Trophoblast cell (in vitro differentiated cells and primary cell): ENCODE measurements at regions not wholly inside any gene's neighbourhood (a gene's known extent, or its start where the extent isn't known, plus 50 kb on each side); places are given as distances from the start of the nearest gene placed in this dataset.

Experiments
- DNase-seq, 2 donors: peaks; one replicate each; pipeline ENCODE4 v3.0.0-alpha.2; 2016
- H2AFZ ChIP-seq: 2 replicates; pipeline ENCODE4 v1.6.1; 2013; ENCODE audit warnings: low read length, moderate library complexity, mild to moderate bottlenecking; ENCODE audit not compliant: insufficient read depth, poor library complexity
- H2AK5ac ChIP-seq: 2 replicates; pipeline ENCODE4 v1.6.1; 2013; ENCODE audit warnings: mild to moderate bottlenecking, low read length
- H2BK120ac ChIP-seq: 2 replicates; pipeline ENCODE4 v1.6.1; 2013; ENCODE audit warnings: low read length, mild to moderate bottlenecking, moderate library complexity; ENCODE audit not compliant: insufficient read depth, poor library complexity
- H2BK12ac ChIP-seq: 2 replicates; pipeline ENCODE4 v1.6.1; 2013; ENCODE audit warnings: mild to moderate bottlenecking, low read length, moderate library complexity
- H2BK5ac ChIP-seq: 2 replicates; pipeline ENCODE4 v1.6.1; 2013; ENCODE audit warnings: low read length, low read depth, moderate library complexity, mild to moderate bottlenecking; ENCODE audit not compliant: poor library complexity
- H3K14ac ChIP-seq: 2 replicates; pipeline ENCODE4 v1.6.1; 2013; ENCODE audit warnings: mild to moderate bottlenecking, low read length
- H3K18ac ChIP-seq: 2 replicates; pipeline ENCODE4 v1.6.1; 2013; ENCODE audit warnings: mild to moderate bottlenecking, low read length
- H3K23ac ChIP-seq: 2 replicates; pipeline ENCODE4 v1.6.1; 2013; ENCODE audit warnings: low read length
- H3K27ac ChIP-seq: 2 replicates; pipeline ENCODE4 v1.5.1; 2013; ENCODE audit warnings: low read depth, mild to moderate bottlenecking, inconsistent platforms, low read length, moderate library complexity
- H3K27me3 ChIP-seq: 2 replicates; pipeline ENCODE4 v1.6.1; 2013; ENCODE audit warnings: inconsistent platforms, mild to moderate bottlenecking, low read length, moderate library complexity; ENCODE audit not compliant: insufficient read depth
- H3K36me3 ChIP-seq, 2 experiments: 1 replicate in 1 of 2; 2 replicates in 1 of 2; pipeline ENCODE4 v1.6.1; 2013; ENCODE audit warnings: low read length in 2 of 2, mild to moderate bottlenecking in 2 of 2, moderate library complexity in 1 of 2; ENCODE audit not compliant: insufficient read depth in 2 of 2, control insufficient read depth in 1 of 2
- H3K4ac ChIP-seq: 2 replicates; pipeline ENCODE4 v1.6.1; 2013; ENCODE audit warnings: low read depth, mild to moderate bottlenecking, low read length, moderate library complexity
- H3K4me1 ChIP-seq, 2 experiments: 1 replicate in 1 of 2; 2 replicates in 1 of 2; pipeline ENCODE4 v1.6.1; 2013; ENCODE audit warnings: low read length in 2 of 2, mild to moderate bottlenecking in 2 of 2, moderate library complexity in 1 of 2; ENCODE audit not compliant: insufficient read depth in 2 of 2, control insufficient read depth in 1 of 2
- H3K4me2 ChIP-seq: 2 replicates; pipeline ENCODE4 v1.6.1; 2013; ENCODE audit warnings: inconsistent platforms, mild to moderate bottlenecking, low read length, moderate library complexity
- H3K4me3 ChIP-seq: 2 replicates; pipeline ENCODE4 v1.5.1; 2013; ENCODE audit warnings: mild to moderate bottlenecking, low read depth, low read length, inconsistent platforms
- H3K79me1 ChIP-seq: one replicate; pipeline ENCODE4 v1.6.1; 2013; ENCODE audit warnings: low read length
- H3K79me2 ChIP-seq: 2 replicates; pipeline ENCODE4 v1.6.1; 2013; ENCODE audit warnings: low read length, mild to moderate bottlenecking; ENCODE audit not compliant: control insufficient read depth, insufficient read depth, poor library complexity
- H3K9ac ChIP-seq: 2 replicates; pipeline ENCODE4 v1.6.1; 2013; ENCODE audit warnings: mild to moderate bottlenecking, low read length
- H3K9me3 ChIP-seq: 2 replicates; pipeline ENCODE4 v1.6.1; 2013; ENCODE audit warnings: low read depth, mild to moderate bottlenecking, control low read depth, inconsistent platforms, low read length; ENCODE audit not compliant: insufficient read depth
- H4K12ac ChIP-seq: 2 replicates; pipeline ENCODE4 v1.6.1; 2013; ENCODE audit warnings: low read depth, mild to moderate bottlenecking, low read length, moderate library complexity
- H4K8ac ChIP-seq: 2 replicates; pipeline ENCODE4 v1.6.1; 2013; ENCODE audit warnings: low read depth, mild to moderate bottlenecking, low read length, moderate library complexity
- H4K91ac ChIP-seq: one replicate; pipeline ENCODE4 v1.6.1; 2013; ENCODE audit warnings: low read depth, mild to moderate bottlenecking, low read length, moderate library complexity
- WGBS: extraction: QIAGEN DNeasy Blood & Tissue Kit; methylation state at CpG from one replicate; pipeline ENCODE4 v1.1.7; 2013; ENCODE audit warnings: missing lambda C conversion rate; ENCODE audit not compliant: insufficient read length, insufficient coverage; ENCODE audit errors: extremely low coverage; 5-methylcytosine and 5-hydroxymethylcytosine counted together

DNA sequence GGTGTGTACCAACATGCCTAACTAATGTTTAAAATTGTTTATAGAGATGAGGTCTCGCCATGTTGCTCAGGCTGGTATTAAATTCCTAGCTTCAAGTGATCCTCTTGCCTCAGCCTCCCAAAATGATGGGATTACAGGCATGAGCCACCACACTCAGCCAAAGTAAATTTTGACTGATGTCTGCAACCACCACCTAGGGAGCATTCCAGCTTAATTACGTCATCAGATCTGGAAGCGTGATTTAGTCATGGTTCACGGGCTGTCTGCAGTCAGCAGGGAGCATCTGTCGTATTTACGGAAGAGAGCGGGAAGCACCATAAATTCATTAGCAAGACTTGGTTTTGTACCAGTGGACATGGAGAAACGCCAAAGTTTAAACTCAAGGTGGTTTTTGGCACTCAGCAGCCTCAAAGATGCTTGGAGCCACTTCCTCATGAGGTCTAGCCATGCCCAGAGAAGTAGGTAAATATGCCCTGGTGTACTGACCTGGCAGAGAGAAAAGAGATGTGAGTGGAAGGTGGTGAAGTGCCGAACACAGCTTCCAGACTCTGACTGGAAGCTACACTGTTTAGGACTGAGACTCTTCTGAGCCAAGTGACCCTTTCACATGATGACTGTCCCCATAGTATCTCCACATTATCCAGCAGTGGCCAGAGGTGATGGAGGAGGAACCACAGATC, 60.8 kb upstream of the SLC35F3 start:
- no peak overlapping the region for H3K18ac ChIP-seq
- H3K36me3 ChIP-seq: no peaks in the 10 kb centered on the region
- H2AK5ac ChIP-seq: no peak overlapping the region
- no peak overlapping the region for H3K4me2 ChIP-seq
- H3K4ac ChIP-seq: no peak overlapping the region
- H2AFZ ChIP-seq: no peak overlapping the region
- no peak overlapping the region for H3K23ac ChIP-seq
- no peak overlapping the region for H3K14ac ChIP-seq
- no peaks in the 10 kb centered on the region for H3K79me1 ChIP-seq
- H3K27me3 ChIP-seq: no peaks in the 10 kb centered on the region
- peak; percentile 24 to 64 for DNase-seq
- no CpG with 5 or more reads among the region's 9 CpGs for WGBS
- H2BK5ac ChIP-seq: no peak overlapping the region
- no peak overlapping the region for H3K4me3 ChIP-seq
- no peak overlapping the region for H2BK120ac ChIP-seq
- peaks cover 2% of the 10 kb centered on the region for H3K9me3 ChIP-seq
- peak overlapping the region; percentile 15 for H2BK12ac ChIP-seq
- H3K27ac ChIP-seq: no peak overlapping the region
- no peaks in the 10 kb centered on the region for H3K79me2 ChIP-seq
- H4K8ac ChIP-seq: no peak overlapping the region
- peaks cover 0 to 4% of the 10 kb centered on the region in 2 experiments for H3K4me1 ChIP-seq
- H4K12ac ChIP-seq: no peak overlapping the region
- H3K9ac ChIP-seq: no peak overlapping the region
- no peak overlapping the region for H4K91ac ChIP-seq

DNA sequence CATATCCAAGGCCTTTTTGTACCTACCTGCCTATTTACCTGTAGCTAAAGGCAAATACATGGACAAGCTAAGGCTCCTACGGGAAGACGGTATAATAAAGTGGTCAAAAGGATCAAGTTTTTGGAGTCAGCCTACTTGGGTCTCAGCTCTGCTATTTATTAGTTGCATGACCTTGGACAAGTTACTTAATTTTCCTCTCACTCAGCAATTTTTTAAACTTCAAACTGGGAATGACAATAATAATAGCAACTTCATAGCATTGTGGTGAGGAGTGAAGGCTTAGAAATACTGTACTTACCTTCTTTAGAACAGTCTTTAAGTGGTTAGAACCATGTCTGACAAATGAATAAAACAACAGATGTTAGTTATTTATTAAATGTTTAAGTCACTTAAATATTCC, 60.2 kb upstream of the SLC35F3 start:
- Histone ChIP-seq H3K18ac (no peak overlapping the region), H3K9ac (no peak overlapping the region), H3K4me1 (peaks cover 0 to 4% of the 10 kb centered on the region in 2 experiments), H2BK12ac (peak overlapping the region; percentile 15), H3K36me3 (no peaks in the 10 kb centered on the region), H2BK5ac (no peak overlapping the region), H3K27ac (no peak overlapping the region), H3K79me2 (no peaks in the 10 kb centered on the region), H4K12ac (no peak overlapping the region), H4K8ac (no peak overlapping the region), H2BK120ac (no peak overlapping the region), H3K4me3 (no peak overlapping the region), H2AFZ (no peak overlapping the region), H3K9me3 (peaks cover 2% of the 10 kb centered on the region), H3K4me2 (no peak overlapping the region), H4K91ac (no peak overlapping the region), H3K27me3 (no peaks in the 10 kb centered on the region), H2AK5ac (no peak overlapping the region), H3K23ac (no peak overlapping the region), H3K4ac (no peak overlapping the region), H3K14ac (no peak overlapping the region), H3K79me1 (no peaks in the 10 kb centered on the region)
- no peak for DNase-seq
- no CpG with 5 or more reads among the region's 2 CpGs for WGBS

DNA sequence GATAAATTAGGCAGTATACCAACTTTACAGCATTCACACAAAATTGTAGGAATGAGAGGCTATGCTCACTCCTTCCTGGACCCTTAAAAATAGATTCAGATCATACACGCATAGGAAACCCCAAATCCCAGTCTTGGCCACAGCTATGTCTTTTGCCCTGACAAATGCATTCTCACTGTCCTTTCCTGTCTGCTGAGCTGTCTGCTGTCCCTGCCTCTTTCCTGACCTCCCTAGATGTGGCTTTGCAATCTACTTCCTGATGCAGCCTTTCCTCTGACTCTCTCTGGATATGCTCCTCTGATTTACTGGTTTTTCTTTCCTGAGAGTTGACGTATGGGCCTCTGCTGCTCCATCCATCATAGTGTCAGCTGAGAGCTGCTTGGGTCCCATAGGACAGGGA, 59.8 kb upstream of the SLC35F3 start:
- H3K9me3 ChIP-seq: peaks cover 2% of the 10 kb centered on the region
- no peak overlapping the region for H3K4me2 ChIP-seq
- no peak overlapping the region for H3K27ac ChIP-seq
- no peak overlapping the region for H2BK12ac ChIP-seq
- no peak overlapping the region for H4K91ac ChIP-seq
- no peak overlapping the region for H3K4me3 ChIP-seq
- no peak overlapping the region for H2BK120ac ChIP-seq
- H3K9ac ChIP-seq: no peak overlapping the region
- H2AK5ac ChIP-seq: no peak overlapping the region
- no peak overlapping the region for H3K14ac ChIP-seq
- no peak for DNase-seq
- no peak overlapping the region for H4K8ac ChIP-seq
- no peak overlapping the region for H3K23ac ChIP-seq
- no peak overlapping the region for H2AFZ ChIP-seq
- peaks cover 0 to 4% of the 10 kb centered on the region in 2 experiments for H3K4me1 ChIP-seq
- H2BK5ac ChIP-seq: no peak overlapping the region
- no peak overlapping the region for H4K12ac ChIP-seq
- H3K18ac ChIP-seq: no peak overlapping the region
- no CpG with 5 or more reads among the region's 2 CpGs for WGBS
- no peaks in the 10 kb centered on the region for H3K79me1 ChIP-seq
- no peaks in the 10 kb centered on the region for H3K36me3 ChIP-seq
- H3K79me2 ChIP-seq: no peaks in the 10 kb centered on the region
- H3K27me3 ChIP-seq: no peaks in the 10 kb centered on the region
- no peak overlapping the region for H3K4ac ChIP-seq
